IMR-90 (cell line): ENCODE measurements at regions not wholly inside any gene's neighbourhood (a gene's known extent, or its start where the extent isn't known, plus 50 kb on each side); places are given as distances from the start of the nearest gene placed in this dataset.

Experiments used
- ATAC-seq: fragments of 200-7000 bp; cut with Tn5 transposase; 2 replicates; pipeline ENCODE4 v1.9.1; 2020; ENCODE audit warnings: low read depth, mild to moderate bottlenecking, moderate library complexity
- BruUV-seq: library from RNA; stranded (reverse); fragments of 400-500 nt; replicated peaks from 2 replicates; lab custom pipeline; 2021; lab: Mats Ljungman, UMichigan
- CTCF ChIA-PET: fragments of 300-600 bp; formaldehyde crosslinking; extraction: SDS; loops from one replicate; lab custom pipeline; 2021; ENCODE audit warnings: antibody characterized with exemption; lab: Yijun Ruan, JAX
- POLR2A ChIA-PET: fragments of 300-600 bp; sonication (Branson Sonifier 250); formaldehyde crosslinking; loops from one replicate; lab custom pipeline; 2022; ENCODE audit warnings: antibody characterized with exemption; ENCODE audit not compliant: unreplicated experiment; lab: Charles Lee
- DNase-seq: peaks from one replicate; pipeline ENCODE4 v3.0.0; 2013
- H2AFZ ChIP-seq: replicated peaks from 2 replicates; pipeline ENCODE3; 2013; ENCODE audit warnings: low read length, mild to moderate bottlenecking; ENCODE audit not compliant: poor library complexity
- H2AK5ac ChIP-seq: 2 replicates; pipeline ENCODE4 v1.6.1; 2013; ENCODE audit warnings: low read depth, low read length, inconsistent platforms
- H2AK9ac ChIP-seq: replicated peaks from 2 replicates; pipeline ENCODE3; 2013; ENCODE audit warnings: mild to moderate bottlenecking, low read depth, low read length, moderate library complexity; ENCODE audit not compliant: poor library complexity
- H2BK120ac ChIP-seq: 2 replicates; pipeline ENCODE4 v1.6.1; 2013; ENCODE audit warnings: low read depth, low read length, inconsistent platforms
- H2BK15ac ChIP-seq: 3 replicates; pipeline ENCODE4 v1.6.1; 2013; ENCODE audit warnings: low read depth, low read length, inconsistent platforms
- H2BK20ac ChIP-seq: 2 replicates; pipeline ENCODE4 v1.6.1; 2013; ENCODE audit warnings: low read depth, mild to moderate bottlenecking, inconsistent platforms, low read length, moderate library complexity
- H2BK5ac ChIP-seq: 2 replicates; pipeline ENCODE4 v1.6.1; 2013; ENCODE audit warnings: mild to moderate bottlenecking, low read depth, low read length, inconsistent platforms; ENCODE audit not compliant: poor library complexity, severe bottlenecking
- H3K14ac ChIP-seq: replicated peaks from 2 replicates; pipeline ENCODE4 v1.6.1; 2013; ENCODE audit warnings: low read depth, low read length, inconsistent platforms
- H3K18ac ChIP-seq: 2 replicates; pipeline ENCODE4 v1.6.1; 2013; ENCODE audit warnings: low read depth, low read length, control low read depth
- H3K23ac ChIP-seq: 2 replicates; pipeline ENCODE4 v1.6.1; 2013; ENCODE audit warnings: low read depth, low read length, inconsistent platforms
- H3K27ac ChIP-seq: 2 replicates; pipeline ENCODE4 v1.5.1; 2013; ENCODE audit warnings: mild to moderate bottlenecking, control low read depth, low read length; ENCODE audit not compliant: insufficient read depth
- H3K27me3 ChIP-seq: 2 replicates; pipeline ENCODE4 v1.6.1; 2013; ENCODE audit warnings: low read length; ENCODE audit not compliant: control insufficient read depth, insufficient read depth
- H3K36me3 ChIP-seq: 2 replicates; pipeline ENCODE4 v1.6.1; 2013; ENCODE audit warnings: low read length, mixed read lengths; ENCODE audit not compliant: control insufficient read depth, insufficient read depth
- H3K4ac ChIP-seq: 2 replicates; pipeline ENCODE4 v1.6.1; 2013; ENCODE audit warnings: low read depth, low read length, inconsistent platforms
- H3K4me1 ChIP-seq: 2 replicates; pipeline ENCODE4 v1.6.1; 2013; ENCODE audit warnings: low read length, mixed read lengths; ENCODE audit not compliant: control insufficient read depth, insufficient read depth
- H3K4me2 ChIP-seq: 2 replicates; pipeline ENCODE4 v1.6.1; 2013; ENCODE audit warnings: low read depth, mild to moderate bottlenecking, control low read depth, low read length, moderate library complexity
- H3K4me3 ChIP-seq: 2 replicates; pipeline ENCODE4 v1.5.1; 2013; ENCODE audit warnings: low read depth, mild to moderate bottlenecking, control low read depth, low read length, moderate library complexity; ENCODE audit not compliant: insufficient read depth
- H3K56ac ChIP-seq: 2 replicates; pipeline ENCODE4 v1.6.1; 2013; ENCODE audit warnings: low read length, inconsistent platforms; ENCODE audit not compliant: insufficient read depth; ENCODE audit errors: extremely low read depth
- H3K79me1 ChIP-seq, 2 experiments: 2 replicates each; pipeline ENCODE4 v1.6.1; 2013; ENCODE audit warnings: low read length in 2 of 2, inconsistent platforms in 1 of 2, low read depth in 1 of 2
- H3K9ac ChIP-seq: 2 replicates; pipeline ENCODE4 v1.6.1; 2013; ENCODE audit warnings: low read depth, low read length, control low read depth
- H3K9me1 ChIP-seq: 2 replicates; pipeline ENCODE4 v1.6.1; 2013; ENCODE audit warnings: low read length, inconsistent platforms; ENCODE audit not compliant: insufficient read depth
- H3K9me3 ChIP-seq: 2 replicates; pipeline ENCODE4 v1.6.1; 2013; ENCODE audit warnings: low read length; ENCODE audit not compliant: control insufficient read depth, insufficient read depth
- H4K20me1 ChIP-seq: 2 replicates; pipeline ENCODE4 v1.6.1; 2013; ENCODE audit warnings: low read length, inconsistent platforms; ENCODE audit not compliant: insufficient read depth
- H4K5ac ChIP-seq: 2 replicates; pipeline ENCODE4 v1.6.1; 2013; ENCODE audit warnings: mild to moderate bottlenecking, low read depth, low read length, control low read depth
- H4K8ac ChIP-seq, 2 experiments: 2 replicates each; pipeline ENCODE4 v1.6.1; 2013; ENCODE audit warnings: low read depth in 2 of 2, low read length in 2 of 2, control low read depth in 1 of 2, inconsistent platforms in 1 of 2
- H4K91ac ChIP-seq: 2 replicates; pipeline ENCODE4 v1.6.1; 2013; ENCODE audit warnings: low read depth, low read length, inconsistent platforms; ENCODE audit not compliant: insufficient read depth
- BHLHE40 ChIP-seq: fragments of 150-350 bp; IDR thresholded peaks from 2 replicates; pipeline ENCODE4 v1.6.1; 2016; ENCODE audit warnings: mild to moderate bottlenecking, low read depth, low read length
- CHD1 ChIP-seq: IDR thresholded peaks from 2 replicates; pipeline ENCODE4 v1.6.1; 2012; ENCODE audit warnings: low read depth, low read length, improper control_type of control experiment
- CTCF ChIP-seq: conservative IDR thresholded peaks from 2 replicates; pipeline ENCODE4 v1.5.1; 2012; ENCODE audit warnings: mild to moderate bottlenecking, low read depth, low read length, improper control_type of control experiment
- FOS ChIP-seq: fragments of 150-350 bp; IDR thresholded peaks from 2 replicates; pipeline ENCODE4 v1.6.1; 2016; ENCODE audit warnings: low read depth, low read length
- MAFK ChIP-seq: IDR thresholded peaks from 2 replicates; pipeline ENCODE4 v1.6.1; 2012; ENCODE audit warnings: low read depth, low read length, improper control_type of control experiment
- MAZ ChIP-seq: IDR thresholded peaks from 2 replicates; pipeline ENCODE4 v1.6.1; 2012; ENCODE audit warnings: low read depth, mild to moderate bottlenecking, low read length, improper control_type of control experiment, moderate library complexity, borderline replicate concordance
- MXI1 ChIP-seq: IDR thresholded peaks from 2 replicates; pipeline ENCODE4 v1.6.1; 2012; ENCODE audit warnings: low read depth, mild to moderate bottlenecking, low read length, moderate library complexity, borderline replicate concordance
- RFX5 ChIP-seq: IDR thresholded peaks from 2 replicates; pipeline ENCODE4 v1.8.0; 2012; ENCODE audit warnings: low read depth, mild to moderate bottlenecking, low read length, moderate library complexity
- WGBS, 2 experiments: methylation state at CpG; one replicate each; pipeline versions ENCODE4 v1.1.5 to v1.1.7; 2013; ENCODE audit warnings: missing lambda C conversion rate in 2 of 2; ENCODE audit not compliant: insufficient read length in 1 of 2; ENCODE audit errors: extremely low coverage in 2 of 2; 5-methylcytosine and 5-hydroxymethylcytosine counted together
- dilution Hi-C: fragments of 300-500 bp; cut with HindIII; formaldehyde crosslinking; loops from one replicate; pipeline ENCODE4 v1.14.3; 2018; ENCODE audit warnings: low sequenced_read_pairs; ENCODE audit not compliant: unreplicated experiment
- in situ Hi-C: fragments of 300-500 bp; cut with MboI; formaldehyde crosslinking; loops from 3 replicates; pipeline ENCODE4 v1.14.3; 2019; ENCODE audit warnings: low sequenced_read_pairs, inconsistent platforms, mixed read lengths
- intact Hi-C: fragments of 100-400 bp; cut with micrococcal nuclease; formaldehyde crosslinking; loops from 2 replicates; pipeline ENCODE4 v1.10.0; 2022
- TF ChIP-seq, protein P1 (sequence below): fragments of 150-350 bp; IDR thresholded peaks from 2 replicates; pipeline ENCODE4 v1.6.1; 2017; ENCODE audit warnings: mild to moderate bottlenecking, antibody characterized with exemption, low read length, low read depth

GRCh38 chr20:63058696-63059335 is 52.1 kb upstream of the BHLHE23 start:
- Histone ChIP-seq H3K27ac (no peak overlapping the region), H3K4ac (no peak overlapping the region), H3K36me3 (no peaks in the 10 kb centered on the region), H4K5ac (no peak overlapping the region), H3K4me3 (no peak overlapping the region), H2BK15ac (no peak overlapping the region), H3K23ac (no peak overlapping the region), H4K91ac (no peak overlapping the region), H4K20me1 (no peaks in the 10 kb centered on the region), H3K79me1 (no peaks in the 10 kb centered on the region), H3K4me1 (no peaks in the 10 kb centered on the region), H4K8ac (no peak overlapping the region), H3K18ac (no peak overlapping the region), H2AK9ac (no peak overlapping the region), H3K9me3 (no peaks in the 10 kb centered on the region; the same call in 1 of the 2 replicates), H3K9me1 (peaks cover 3% of the 10 kb centered on the region; the same call in 1 of the 2 replicates), H3K27me3 (peaks cover 17% of the 10 kb centered on the region), H3K4me2 (no peak overlapping the region), H3K9ac (no peak overlapping the region), H2BK120ac (no peak overlapping the region), H3K14ac (no peak overlapping the region), H3K56ac (no peak overlapping the region), H2BK5ac (no peak overlapping the region), H2AFZ (no peak overlapping the region), H2AK5ac (no peak overlapping the region), H2BK20ac (no peak overlapping the region)
- dilution Hi-C loops, result no loop called here
- ChIA-PET CTCF (no interaction called here), POLR2A (no interaction called here)
- no peak for TF ChIP-seq MAFK
- TF ChIP-seq BHLHE40, result no peak
- no peak for TF ChIP-seq FOS
- TF ChIP-seq CTCF, result no peak
- no peak for TF ChIP-seq MXI1
- TF ChIP-seq MAZ, result no peak
- no peak for TF ChIP-seq CHD1
- no peak for TF ChIP-seq RFX5
- TF ChIP-seq, protein P1, sequence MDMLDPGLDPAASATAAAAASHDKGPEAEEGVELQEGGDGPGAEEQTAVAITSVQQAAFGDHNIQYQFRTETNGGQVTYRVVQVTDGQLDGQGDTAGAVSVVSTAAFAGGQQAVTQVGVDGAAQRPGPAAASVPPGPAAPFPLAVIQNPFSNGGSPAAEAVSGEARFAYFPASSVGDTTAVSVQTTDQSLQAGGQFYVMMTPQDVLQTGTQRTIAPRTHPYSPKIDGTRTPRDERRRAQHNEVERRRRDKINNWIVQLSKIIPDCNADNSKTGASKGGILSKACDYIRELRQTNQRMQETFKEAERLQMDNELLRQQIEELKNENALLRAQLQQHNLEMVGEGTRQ, result no peak
- intact Hi-C loops, result loop anchor here (5.0 to 10.0 kb wide), 2 partner anchors 126 to 323 kb away; no protein-coding TSS in a partner anchor
- DNase-seq, result no peak
- 47% methylated on average over 3 of the region's 12 CpGs; no CpG with 5 or more reads in 1 of the 2 experiments for WGBS, 2 experiments
- in situ Hi-C loops, result no loop called here
- no TSS peak for BruUV-seq
- ATAC-seq, result no peak
